ENCODE measurements at regions not wholly inside any gene's neighbourhood (a gene's known extent, or its start where the extent isn't known, plus 50 kb on each side); places are given as distances from the start of the nearest gene placed in this dataset.

DNA sequence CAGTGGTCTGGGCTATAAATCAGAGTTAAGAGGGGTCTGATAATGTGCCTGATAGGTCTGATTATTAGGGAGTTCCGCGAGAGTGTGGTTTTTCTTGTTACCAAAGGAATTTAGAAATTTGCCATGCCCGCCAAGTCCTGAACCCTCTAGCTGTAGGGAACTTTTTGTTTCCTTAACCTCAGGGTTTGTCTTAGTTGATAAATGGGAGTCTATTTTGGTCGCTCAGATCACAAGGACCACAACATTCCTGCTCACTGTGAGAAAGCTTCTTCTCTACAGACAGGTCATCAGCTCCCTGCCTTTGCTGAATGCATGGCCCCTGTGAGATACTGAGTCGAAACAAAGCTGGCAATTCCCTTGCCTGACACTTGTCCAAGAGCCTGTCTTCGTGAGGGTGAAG is 497.8 kb downstream of the HS3ST4 start:
- TF ChIP-seq, protein P1, sequence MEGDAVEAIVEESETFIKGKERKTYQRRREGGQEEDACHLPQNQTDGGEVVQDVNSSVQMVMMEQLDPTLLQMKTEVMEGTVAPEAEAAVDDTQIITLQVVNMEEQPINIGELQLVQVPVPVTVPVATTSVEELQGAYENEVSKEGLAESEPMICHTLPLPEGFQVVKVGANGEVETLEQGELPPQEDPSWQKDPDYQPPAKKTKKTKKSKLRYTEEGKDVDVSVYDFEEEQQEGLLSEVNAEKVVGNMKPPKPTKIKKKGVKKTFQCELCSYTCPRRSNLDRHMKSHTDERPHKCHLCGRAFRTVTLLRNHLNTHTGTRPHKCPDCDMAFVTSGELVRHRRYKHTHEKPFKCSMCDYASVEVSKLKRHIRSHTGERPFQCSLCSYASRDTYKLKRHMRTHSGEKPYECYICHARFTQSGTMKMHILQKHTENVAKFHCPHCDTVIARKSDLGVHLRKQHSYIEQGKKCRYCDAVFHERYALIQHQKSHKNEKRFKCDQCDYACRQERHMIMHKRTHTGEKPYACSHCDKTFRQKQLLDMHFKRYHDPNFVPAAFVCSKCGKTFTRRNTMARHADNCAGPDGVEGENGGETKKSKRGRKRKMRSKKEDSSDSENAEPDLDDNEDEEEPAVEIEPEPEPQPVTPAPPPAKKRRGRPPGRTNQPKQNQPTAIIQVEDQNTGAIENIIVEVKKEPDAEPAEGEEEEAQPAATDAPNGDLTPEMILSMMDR (IDR thresholded peaks at IDR 0.05; ENCODE audit: unreplicated experiment in 3 of 3), result no peak
- Mint-ChIP-seq H3K27me3 (ENCODE audit: low read depth) (no peaks in the 10 kb centered on the region), H3K4me3 (no peak overlapping the region), H3K27ac (no peak overlapping the region), H3K9me3 (no peaks in the 10 kb centered on the region), H3K36me3 (ENCODE audit: low read depth) (no peaks in the 10 kb centered on the region), H3K4me1 (no peaks in the 10 kb centered on the region)

DNA sequence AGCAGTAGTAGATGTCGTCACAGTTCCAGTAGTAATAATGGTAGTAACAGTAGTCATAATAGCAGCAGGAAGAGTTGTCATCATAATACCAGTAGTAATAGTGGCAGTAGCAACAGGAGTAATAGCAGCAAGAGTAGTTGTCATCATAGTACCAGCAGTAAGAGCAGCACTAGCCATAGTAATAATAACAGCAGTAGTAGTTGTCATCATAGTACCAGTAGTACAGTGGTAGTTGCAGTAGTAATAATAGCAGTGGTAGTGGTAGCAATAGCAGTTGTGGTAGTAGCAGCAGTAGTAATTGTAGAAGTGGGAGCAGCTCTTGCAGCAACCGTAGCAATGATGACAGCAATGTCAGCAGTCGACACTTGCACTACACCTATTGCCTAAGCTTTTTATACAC is 502.8 kb downstream of the HS3ST4 start:
- no peaks in the 10 kb centered on the region for H3K9me3 Mint-ChIP-seq
- TF ChIP-seq, protein P1 (IDR thresholded peaks at IDR 0.05; ENCODE audit: unreplicated experiment in 3 of 3), result no peak
- H3K36me3 Mint-ChIP-seq (ENCODE audit: low read depth), result no peaks in the 10 kb centered on the region
- no peak overlapping the region for H3K4me3 Mint-ChIP-seq
- H3K4me1 Mint-ChIP-seq, result no peaks in the 10 kb centered on the region
- no peak overlapping the region for H3K27ac Mint-ChIP-seq
- H3K27me3 Mint-ChIP-seq (ENCODE audit: low read depth), result no peaks in the 10 kb centered on the region

DNA sequence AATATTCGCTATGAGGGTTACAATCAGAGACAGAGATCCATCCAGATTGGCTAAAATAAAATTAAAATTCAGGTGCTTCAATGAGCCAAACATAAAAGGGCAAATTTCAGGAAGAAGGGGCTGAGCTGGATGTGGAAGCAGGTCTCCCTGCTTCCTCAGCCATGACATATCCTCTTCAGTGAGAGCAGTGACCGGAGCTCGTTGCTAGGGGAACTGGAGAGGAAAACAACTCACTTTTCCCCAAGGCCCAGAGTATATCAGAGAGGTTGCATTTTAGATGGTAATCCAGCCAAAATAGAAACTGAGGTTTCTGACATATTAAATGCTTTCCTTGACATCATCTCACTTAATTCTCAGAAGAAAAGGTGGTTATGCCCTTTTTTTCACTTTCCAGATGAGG is 503.5 kb downstream of the HS3ST4 start:
- Mint-ChIP-seq H3K4me1 (no peaks in the 10 kb centered on the region), H3K36me3 (ENCODE audit: low read depth) (no peaks in the 10 kb centered on the region), H3K9me3 (no peaks in the 10 kb centered on the region), H3K4me3 (no peak overlapping the region), H3K27ac (no peak overlapping the region), H3K27me3 (ENCODE audit: low read depth) (no peaks in the 10 kb centered on the region)
- TF ChIP-seq, protein P1 (IDR thresholded peaks at IDR 0.05; ENCODE audit: unreplicated experiment in 3 of 3), result no peak

DNA sequence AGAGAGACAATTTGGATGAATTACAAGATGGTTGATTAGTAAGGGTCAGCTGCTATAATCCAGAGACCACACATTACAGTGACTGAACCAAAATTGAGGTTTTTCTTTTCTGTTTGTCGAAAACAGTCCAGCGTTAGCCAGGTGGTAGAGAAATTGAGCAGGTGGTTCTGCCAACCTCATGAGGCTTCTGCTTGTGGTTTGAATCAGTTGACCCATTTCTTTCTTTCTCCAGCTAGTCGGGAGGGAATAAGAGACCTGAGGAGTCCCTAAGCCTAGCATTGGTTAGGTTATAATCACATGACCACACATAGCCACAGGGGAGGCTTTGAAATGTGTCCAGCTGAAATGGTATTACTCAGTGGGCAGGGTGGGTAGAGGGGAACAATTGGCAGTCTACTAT is 504.6 kb downstream of the HS3ST4 start:
- Mint-ChIP-seq H3K4me3 (no peak overlapping the region), H3K27ac (no peak overlapping the region), H3K36me3 (ENCODE audit: low read depth) (no peaks in the 10 kb centered on the region), H3K9me3 (no peaks in the 10 kb centered on the region), H3K4me1 (no peaks in the 10 kb centered on the region), H3K27me3 (ENCODE audit: low read depth) (no peaks in the 10 kb centered on the region)
- TF ChIP-seq, protein P1 (IDR thresholded peaks at IDR 0.05; ENCODE audit: unreplicated experiment in 3 of 3), result no peak

DNA sequence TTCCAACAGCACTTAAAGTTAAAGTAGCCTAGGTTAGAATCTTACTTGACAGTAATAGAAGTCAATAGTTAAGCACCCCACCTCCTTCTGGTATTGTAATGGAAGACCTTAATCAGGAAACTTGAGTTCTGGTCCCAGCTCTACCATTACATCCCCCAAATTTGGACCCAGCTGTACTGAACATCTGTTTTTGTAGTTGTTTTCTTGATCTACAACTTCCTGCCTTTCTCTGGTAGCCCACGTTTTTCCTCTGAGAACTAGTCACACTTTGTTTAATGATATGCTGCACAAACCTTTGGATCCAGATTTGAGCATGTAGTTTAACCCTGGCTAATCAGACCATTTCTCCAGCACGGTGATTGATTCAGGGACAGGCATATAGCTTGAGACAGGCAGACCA is 505.0 kb downstream of the HS3ST4 start:
- Mint-ChIP-seq H3K36me3 (ENCODE audit: low read depth) (no peaks in the 10 kb centered on the region), H3K4me1 (no peaks in the 10 kb centered on the region), H3K27me3 (ENCODE audit: low read depth) (no peaks in the 10 kb centered on the region), H3K27ac (no peak overlapping the region), H3K4me3 (no peak overlapping the region), H3K9me3 (no peaks in the 10 kb centered on the region)
- TF ChIP-seq, protein P1 (IDR thresholded peaks at IDR 0.05; ENCODE audit: unreplicated experiment in 3 of 3), result no peak

DNA sequence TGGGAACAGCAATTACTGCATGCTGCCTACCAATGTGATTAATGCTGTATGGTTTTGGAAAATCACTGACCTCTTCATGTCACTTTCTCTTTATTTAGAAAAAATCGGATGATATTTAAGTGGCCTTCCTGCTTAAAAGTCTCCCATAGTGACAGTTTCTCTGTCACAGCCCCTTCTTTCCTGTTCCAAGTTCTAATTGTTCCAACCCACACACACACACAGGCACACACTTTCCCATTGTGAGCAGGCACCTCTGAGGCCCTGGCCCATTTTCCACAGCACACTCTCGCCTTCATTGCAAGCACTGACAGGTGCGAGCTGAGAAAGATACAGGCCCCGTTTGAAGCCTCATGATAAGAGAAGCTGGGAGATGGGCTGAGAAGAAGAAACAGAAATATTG is 505.9 kb downstream of the HS3ST4 start:
- Mint-ChIP-seq H3K4me1 (no peaks in the 10 kb centered on the region), H3K27me3 (ENCODE audit: low read depth) (no peaks in the 10 kb centered on the region), H3K4me3 (no peak overlapping the region), H3K27ac (no peak overlapping the region), H3K9me3 (no peaks in the 10 kb centered on the region), H3K36me3 (ENCODE audit: low read depth) (no peaks in the 10 kb centered on the region)
- TF ChIP-seq, protein P1 (IDR thresholded peaks at IDR 0.05; ENCODE audit: unreplicated experiment in 3 of 3), result no peak
